ENCODE measurements at regions not wholly inside any gene's neighbourhood (a gene's known extent, or its start where the extent isn't known, plus 50 kb on each side); places are given as distances from the start of the nearest gene placed in this dataset.
"Not testable (repeated sequence)": the region's sequence is repeated elsewhere in the genome, so short reads cannot be mapped to it uniquely, and the experiment has no call there.

DNA sequence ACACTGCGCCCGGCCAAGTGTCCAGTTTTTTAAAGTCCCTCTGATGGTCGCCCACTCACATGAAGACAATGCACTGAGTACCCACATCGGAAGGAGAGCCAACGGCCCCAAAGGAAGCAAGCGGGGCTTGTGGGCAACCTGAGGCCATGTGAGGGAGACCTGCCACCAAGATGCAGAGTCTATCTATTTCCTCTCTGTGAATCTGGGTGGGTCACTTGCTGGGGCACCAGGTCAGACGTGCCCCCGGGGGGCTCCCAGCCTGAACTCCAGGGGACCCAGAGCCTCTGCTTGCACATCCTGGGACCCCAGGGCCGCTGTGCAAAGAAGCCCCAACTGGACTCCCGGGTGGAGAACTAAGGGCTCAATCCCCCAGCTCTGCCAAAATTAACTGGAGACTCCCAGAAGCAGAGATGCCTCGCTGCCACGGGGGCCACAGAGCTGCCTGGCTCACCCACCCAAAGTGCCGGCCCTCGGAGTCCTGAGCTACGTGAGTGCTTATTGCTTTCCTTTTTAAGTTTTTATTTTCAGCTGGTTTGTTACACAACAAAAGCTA is 106.4 kb downstream of the BRD1 start:
- DNase-seq, result no peak

DNA sequence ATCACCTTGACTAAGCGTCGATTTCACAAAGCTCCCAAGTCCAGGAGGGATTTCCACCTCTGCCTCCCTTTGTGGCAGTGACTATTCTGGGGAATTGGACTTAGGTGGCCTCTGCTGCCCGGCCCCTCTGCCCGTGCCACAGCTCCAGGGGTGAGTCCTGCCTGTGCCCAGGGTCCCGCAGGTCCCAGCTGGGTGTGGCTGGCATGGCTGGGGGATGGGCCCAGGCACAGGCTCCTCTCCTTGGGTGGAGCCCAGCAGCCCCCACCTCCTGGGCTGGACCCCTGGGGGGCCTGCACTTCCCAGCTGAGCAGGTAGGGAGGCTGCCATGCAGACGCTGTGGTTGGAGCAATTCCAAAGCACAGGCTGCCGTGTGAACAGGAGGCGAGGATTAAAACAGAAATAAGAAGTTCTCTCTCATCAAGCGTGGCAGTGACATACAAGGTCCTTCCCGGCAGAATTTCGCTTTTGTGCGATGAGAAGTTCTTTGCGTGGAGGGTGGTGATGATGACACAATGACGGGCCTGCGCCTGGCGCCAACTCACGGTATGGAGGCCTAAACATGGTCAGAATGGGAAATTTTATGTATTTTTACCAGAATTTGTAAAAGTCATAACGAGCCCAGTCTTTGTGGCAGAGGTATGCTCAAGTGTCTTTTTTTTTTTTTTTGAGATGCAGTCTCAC is 107.3 kb downstream of the BRD1 start:
- DNase-seq, result no peak

DNA sequence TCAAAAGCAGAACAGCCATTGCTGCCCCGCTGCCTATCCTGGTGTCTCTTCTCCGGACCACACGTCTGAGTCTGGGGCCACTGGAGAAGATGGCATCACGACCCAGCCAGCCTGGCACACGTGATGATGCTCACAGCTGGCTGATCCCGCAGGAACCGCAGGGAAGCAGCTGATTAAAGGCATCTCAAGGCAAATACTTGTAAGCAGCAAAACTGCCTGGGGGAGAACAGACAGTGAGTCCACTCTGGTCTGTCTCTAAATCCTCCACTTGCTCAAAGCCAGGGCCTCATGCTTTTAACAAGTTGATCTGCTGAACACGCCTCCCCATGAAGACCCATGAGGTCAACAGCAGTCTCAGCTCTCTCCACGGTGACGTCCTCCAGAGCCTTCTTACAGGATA is 108.6 kb downstream of the BRD1 start:
- DNase-seq, result no peak

- no peak for DNase-seq
Measured at GRCh38 chr22:49718396-49718795, 109.3 kb downstream of the BRD1 start.

DNA sequence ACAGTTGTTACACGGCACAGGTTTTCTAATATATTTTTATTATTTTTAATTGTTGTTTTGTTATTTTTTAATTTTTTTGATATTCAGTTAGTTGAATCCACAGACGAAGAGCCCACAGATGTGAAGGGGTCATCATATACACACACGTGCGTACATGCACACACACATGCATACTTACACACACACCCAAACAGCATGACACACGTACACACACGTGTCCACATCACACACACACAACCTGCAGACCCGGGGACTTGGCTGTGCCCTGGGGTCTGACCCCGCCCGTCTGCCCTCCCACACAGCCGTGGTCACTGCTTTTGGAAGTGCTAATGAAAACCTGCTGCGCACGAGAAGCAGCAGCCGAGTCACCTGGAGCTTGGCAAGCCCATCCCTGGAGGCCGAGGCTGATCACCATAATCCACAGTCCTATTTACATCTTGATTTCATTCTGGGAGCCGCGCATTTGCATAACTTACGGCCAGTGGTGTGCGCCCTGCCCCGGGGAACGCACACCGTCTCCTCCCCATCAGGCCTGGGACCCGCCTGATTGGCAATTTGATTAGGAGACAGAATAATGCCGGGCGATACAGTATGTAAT is 110.3 kb downstream of the BRD1 start:
- DNase-seq, result no peak

- no peak for DNase-seq
Measured at GRCh38 chr22:49716441-49716840, 111.2 kb downstream of the BRD1 start.

DNA sequence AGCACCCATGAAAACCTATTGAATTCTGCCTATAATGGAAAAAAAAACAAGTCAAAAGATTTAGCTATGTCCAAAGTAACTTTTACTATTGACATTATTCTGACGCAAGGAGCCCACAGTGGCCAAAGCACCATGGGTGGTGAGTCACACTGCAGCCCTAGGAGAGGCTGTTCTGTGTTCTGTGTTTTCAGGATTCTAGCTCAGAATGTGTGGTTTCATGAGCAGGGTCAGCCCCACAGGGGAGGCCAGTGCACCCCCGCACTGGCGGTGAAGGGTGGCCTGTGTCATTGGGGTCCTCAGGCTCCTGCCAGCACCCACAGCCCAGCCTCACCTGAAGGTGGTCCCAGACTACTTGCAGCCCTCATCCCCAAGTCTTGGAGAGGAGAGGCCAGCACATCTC is 112.2 kb downstream of the BRD1 start:
- DNase-seq, result no peak

- DNase-seq, result no peak
Measured at GRCh38 chr22:49713003-49713402, 114.7 kb downstream of the BRD1 start.

GRCh38 chr22:49712195-49712791 is 115.4 kb downstream of the BRD1 start:
- DNase-seq, result no peak

DNA sequence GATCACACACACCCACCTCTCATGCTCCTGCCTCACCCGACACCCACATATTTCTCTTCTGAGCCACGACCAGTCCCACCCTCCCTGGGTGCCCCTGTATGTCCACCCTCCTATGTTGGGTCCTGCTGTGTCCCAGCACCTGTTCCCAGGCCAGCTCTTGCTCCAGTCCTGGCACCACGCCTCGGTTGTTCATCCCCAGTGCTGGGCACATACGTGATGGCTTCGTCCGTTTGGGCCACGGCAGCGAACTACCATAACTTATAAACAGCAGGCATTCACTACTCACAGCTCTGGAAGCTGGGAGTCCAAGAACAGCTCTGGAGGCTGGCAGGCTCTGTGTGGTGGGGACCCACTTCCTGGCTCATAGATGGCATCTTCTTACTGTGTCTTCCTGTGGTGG is 116.9 kb downstream of the BRD1 start:
- no peak for DNase-seq

DNA sequence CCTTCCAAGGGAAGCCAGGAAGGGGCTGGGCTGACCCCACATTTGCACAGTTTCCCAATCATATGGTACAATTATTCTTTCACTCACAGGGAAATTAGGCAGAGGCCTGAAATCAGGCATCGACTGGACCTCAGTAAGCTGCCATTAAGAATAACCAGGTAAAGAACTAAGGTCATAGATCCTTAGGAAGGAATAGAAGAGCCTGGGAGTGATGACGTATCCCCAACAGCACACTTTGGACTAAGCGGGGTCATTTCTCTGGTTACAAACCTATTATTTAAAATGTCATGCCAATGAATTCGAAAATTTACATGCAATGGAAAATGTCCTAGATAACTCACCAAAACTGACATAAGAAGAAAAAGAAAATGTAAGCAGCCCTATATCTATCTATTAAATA is 118.2 kb downstream of the BRD1 start:
- no peak for DNase-seq

DNA sequence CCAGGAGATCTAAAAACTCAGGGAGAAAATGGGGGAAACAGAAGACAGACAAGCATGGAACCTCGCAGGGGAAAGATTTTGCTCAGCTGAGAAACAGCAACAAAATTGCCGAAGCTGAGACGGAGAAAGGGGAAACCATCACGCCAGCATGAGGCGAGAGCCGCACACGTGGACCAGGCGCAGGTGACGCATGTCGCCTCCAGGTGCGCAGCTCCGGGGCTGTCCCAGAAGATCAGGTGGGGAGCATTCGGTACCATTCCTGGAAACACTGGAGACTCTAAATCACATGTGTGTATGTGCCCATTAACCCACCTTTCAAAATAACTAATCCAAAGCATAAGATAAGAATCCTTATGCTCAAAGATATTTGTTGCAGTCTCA is 121.7 kb downstream of the BRD1 start:
- DNase-seq, result no peak

DNA sequence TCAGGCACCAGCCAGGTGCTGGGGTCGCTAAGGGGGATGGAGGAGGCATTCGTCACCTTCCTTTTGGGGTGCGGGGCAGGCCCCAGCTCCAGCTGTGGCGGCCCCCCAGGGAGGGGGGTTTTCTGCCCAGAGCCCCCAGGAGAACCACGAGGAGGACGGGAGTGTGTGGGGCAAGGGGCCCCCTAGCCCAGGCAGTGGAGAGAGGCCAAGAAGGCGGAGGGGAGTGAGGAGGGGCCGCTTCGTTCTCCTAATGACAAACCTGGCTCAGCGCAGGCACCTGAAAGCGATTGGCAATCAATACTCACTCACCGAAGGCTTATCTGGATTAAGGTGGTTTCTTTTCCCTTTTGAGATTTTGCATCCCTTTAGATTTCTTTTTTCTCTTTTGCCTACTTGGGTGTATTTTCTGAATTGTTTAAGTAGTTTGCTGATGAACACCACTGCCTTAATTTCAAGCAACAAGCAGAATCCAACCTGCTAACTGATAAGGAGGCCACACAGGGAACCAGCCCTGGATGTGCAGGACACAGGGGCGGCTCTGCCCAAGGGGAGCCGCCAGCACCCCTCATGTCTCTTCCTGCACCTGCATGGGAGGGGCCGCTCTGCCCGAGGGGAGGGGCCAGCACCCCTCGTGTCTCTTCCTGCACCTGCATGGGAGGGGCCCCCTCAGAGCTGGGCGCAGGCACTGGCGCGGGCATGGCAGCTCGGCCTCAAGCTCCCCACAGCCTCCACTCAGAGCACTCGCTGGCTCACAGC is 122.3 kb downstream of the BRD1 start:
- DNase-seq, result no peak

DNA sequence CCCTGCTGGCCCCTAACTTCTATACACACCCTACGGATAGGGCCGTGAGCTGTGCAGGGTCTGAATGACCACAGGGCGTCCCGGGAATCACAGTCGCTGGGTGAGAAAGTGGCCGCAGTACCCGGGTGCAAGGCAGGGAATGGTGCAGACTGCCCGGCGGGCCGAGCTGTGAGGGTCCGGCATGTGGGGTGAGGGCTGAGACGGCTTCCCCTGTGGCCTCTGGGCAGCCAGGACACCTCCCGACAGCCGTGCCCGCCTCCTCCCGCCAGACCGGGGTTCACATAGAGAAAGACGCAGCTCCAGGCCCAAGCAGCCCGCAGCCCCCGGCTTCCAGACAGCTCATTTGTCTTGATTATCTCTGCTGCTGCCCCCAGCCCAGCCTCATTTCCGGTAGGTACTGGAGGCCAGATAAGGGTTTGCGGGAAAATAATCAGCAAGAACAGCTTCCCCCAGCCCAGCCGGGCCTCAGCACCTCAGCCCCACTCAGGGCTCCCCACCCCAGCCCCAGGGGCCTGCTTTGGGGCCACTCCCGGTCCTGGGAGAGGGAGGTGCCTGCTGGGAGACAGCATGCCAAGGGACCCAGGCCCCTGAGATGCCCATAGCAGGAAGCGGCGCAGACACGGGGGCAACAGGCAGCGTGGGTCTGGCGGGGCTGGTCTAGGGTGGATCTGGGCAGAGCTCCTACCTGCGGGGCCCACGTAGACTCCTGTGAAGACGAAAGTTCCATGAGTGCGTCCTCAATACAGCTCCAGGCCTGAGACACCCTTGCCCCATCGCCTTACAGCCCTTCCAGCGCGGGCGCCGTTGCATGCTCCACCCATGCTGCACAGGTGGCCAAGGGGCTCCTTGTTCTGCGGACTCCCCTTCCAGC is 123.1 kb downstream of the BRD1 start:
- no peak for DNase-seq

GRCh38 chr22:49703990-49704344 is 123.7 kb downstream of the BRD1 start:
- no peak for DNase-seq

DNA sequence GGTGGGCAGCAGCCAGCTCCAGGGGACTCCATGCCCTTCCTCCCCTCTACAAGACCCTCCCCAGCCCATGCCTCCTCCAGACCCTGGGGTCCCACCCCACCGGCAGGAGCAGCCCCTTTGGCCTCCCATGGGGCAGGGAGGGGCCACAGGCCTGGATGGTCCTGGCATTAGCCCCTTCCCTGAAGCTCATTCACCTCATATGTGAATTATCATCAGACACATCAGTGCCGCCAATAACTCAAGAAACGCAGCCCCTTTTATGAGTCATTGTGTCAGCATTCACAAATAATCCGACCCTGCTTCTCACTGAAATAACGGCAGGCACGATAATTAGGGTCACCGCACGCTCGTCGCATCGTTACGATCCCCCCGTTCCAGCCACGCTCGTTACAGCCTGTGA is 124.2 kb downstream of the BRD1 start:
- DNase-seq, result no peak

- DNase-seq, result no peak
Measured at GRCh38 chr22:49702068-49702397, 125.6 kb downstream of the BRD1 start.

- DNase-seq, result no peak
Measured at GRCh38 chr22:49701380-49702067, 126.1 kb downstream of the BRD1 start.

GRCh38 chr22:49699928-49700498 is 127.7 kb downstream of the BRD1 start:
- no peak for DNase-seq

DNA sequence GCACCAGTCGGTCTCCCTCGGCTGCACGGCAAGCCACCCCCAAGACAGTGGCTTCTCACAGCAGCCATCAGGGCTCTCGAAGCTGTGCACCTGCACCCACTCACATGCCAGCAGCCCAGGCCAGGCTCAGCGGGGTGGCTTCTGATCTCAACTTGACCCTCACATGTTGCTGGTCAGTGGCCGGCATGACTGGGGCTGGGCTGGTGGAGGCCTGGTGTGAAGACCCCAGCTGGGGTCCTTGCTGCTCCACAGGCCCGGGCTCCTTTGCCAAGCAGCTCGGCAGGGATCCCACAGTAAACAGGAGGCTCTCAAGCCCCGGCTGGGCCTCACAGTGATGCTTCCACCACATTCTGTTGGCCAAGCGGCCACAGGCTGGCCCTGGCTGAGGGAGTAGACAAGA is 128.2 kb downstream of the BRD1 start:
- no peak for DNase-seq

GRCh38 chr22:49698616-49699015 is 129.1 kb downstream of the BRD1 start:
- DNase-seq, result not testable (repeated sequence)

Data from hypothalamus (tissue), 51 donors.